ENCODE measurements at regions not wholly inside any gene's neighbourhood (a gene's known extent, or its start where the extent isn't known, plus 50 kb on each side); places are given as distances from the start of the nearest gene placed in this dataset.

DNA sequence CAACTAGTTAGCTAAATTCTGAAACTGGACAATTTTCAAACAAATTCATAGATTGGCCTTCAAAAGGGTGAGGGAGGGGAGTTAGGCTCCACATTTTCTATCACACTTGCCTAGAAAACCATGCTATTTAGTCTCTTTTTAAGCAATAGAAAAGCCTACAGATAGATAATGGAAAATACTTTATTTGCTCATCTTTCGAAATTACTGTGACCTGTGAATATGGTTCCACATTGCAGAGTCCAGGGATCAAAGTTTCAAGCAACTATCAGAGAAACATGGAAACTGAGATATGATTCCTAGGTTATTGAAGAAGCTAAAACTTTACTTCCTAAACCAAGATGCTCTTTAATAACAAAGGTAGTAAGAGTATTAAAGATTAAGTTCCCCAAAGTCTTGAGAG, 176.6 kb upstream of the NECTIN3 start:
- TF ChIP-seq, protein P1, sequence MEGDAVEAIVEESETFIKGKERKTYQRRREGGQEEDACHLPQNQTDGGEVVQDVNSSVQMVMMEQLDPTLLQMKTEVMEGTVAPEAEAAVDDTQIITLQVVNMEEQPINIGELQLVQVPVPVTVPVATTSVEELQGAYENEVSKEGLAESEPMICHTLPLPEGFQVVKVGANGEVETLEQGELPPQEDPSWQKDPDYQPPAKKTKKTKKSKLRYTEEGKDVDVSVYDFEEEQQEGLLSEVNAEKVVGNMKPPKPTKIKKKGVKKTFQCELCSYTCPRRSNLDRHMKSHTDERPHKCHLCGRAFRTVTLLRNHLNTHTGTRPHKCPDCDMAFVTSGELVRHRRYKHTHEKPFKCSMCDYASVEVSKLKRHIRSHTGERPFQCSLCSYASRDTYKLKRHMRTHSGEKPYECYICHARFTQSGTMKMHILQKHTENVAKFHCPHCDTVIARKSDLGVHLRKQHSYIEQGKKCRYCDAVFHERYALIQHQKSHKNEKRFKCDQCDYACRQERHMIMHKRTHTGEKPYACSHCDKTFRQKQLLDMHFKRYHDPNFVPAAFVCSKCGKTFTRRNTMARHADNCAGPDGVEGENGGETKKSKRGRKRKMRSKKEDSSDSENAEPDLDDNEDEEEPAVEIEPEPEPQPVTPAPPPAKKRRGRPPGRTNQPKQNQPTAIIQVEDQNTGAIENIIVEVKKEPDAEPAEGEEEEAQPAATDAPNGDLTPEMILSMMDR (conservative IDR thresholded peaks at IDR 0.05) = no peak
- Histone ChIP-seq H3K79me1 (ENCODE audit: insufficient read depth, low read depth, low read length, poor library complexity, severe bottlenecking) (no peaks in the 10 kb centered on the region), H3K4me1 (ENCODE audit: insufficient read depth, low read length) (peaks cover 3% of the 10 kb centered on the region; the same call in 1 of the 2 replicates), H3K4ac (ENCODE audit: low read depth, low read length) (no peak overlapping the region), H4K5ac (ENCODE audit: insufficient read length, low read depth, low read length) (no peak overlapping the region), H2BK12ac (ENCODE audit: insufficient read length, low read depth, low read length) (no peak overlapping the region), H4K20me1 (ENCODE audit: control insufficient read depth, insufficient read depth, insufficient read length) (no peaks in the 10 kb centered on the region), H3K79me2 (ENCODE audit: insufficient read depth, low read length) (no peaks in the 10 kb centered on the region), H3K18ac (ENCODE audit: insufficient read length, low read depth, low read length) (no peak overlapping the region), H3K23ac (ENCODE audit: insufficient read length, low read depth, low read length) (no peak overlapping the region), H3K27ac (ENCODE audit: insufficient read length, low read depth, low read length) (no peak overlapping the region), H2AK5ac (ENCODE audit: insufficient read length, low read length) (no peak overlapping the region), H3K23me2 (ENCODE audit: insufficient read length, low read depth, low read length, poor library complexity, severe bottlenecking) (no peaks in the 10 kb centered on the region), H3T11ph (ENCODE audit: low read length) (no peak overlapping the region), H3K9ac (ENCODE audit: extremely low read depth, insufficient read length, low read length) (no peak overlapping the region), H3K9me3 (ENCODE audit: control insufficient read depth, low read depth, low read length) (no peaks in the 10 kb centered on the region), H2BK20ac (ENCODE audit: low read depth, low read length, poor library complexity, severe bottlenecking) (no peak overlapping the region), H2AFZ (ENCODE audit: low read length) (no peak overlapping the region), H3K4me2 (ENCODE audit: insufficient read depth, insufficient read length, low read length) (no peak overlapping the region), H3K56ac (ENCODE audit: insufficient read length, low read depth, low read length) (no peak overlapping the region), H2BK15ac (ENCODE audit: low read depth, low read length) (no peak overlapping the region), H3K14ac (ENCODE audit: insufficient read depth, low read length) (no peak overlapping the region), H4K8ac (replicated peaks; ENCODE audit: insufficient read length, low read depth, low read length) (no peak overlapping the region), H3K27me3 (ENCODE audit: insufficient read depth, low read length) (no peaks in the 10 kb centered on the region), H4K91ac (ENCODE audit: insufficient read length, low read depth, low read length) (no peak overlapping the region), H2BK120ac (ENCODE audit: low read depth, low read length, poor library complexity, severe bottlenecking) (no peak overlapping the region), H2BK5ac (ENCODE audit: insufficient read length, low read length) (no peak overlapping the region)
- WGBS (ENCODE audit: extremely low coverage, insufficient read length, low lambda C conversion rate) = no CpG with 5 or more reads among the region's 1 CpG
- Mint-ChIP-seq H3K4me3 (no peak overlapping the region), H3K36me3 (ENCODE audit: insufficient read depth in 1 of 3, low read depth in 3 of 3) (peaks cover 14 to 44% (median 25%) of the 10 kb centered on the region in 3 experiments), H3K9me3 (peaks cover 5 to 11% of the 10 kb centered on the region in 2 experiments; a peak in 4 of 5 replicates), H3K4me1 (peaks cover 2 to 3% of the 10 kb centered on the region in 2 experiments; a peak in 2 of 4 replicates), H3K27ac (no peak overlapping the region), H3K27me3 (ENCODE audit: low read depth) (peaks cover 10% of the 10 kb centered on the region)
- no peak for DNase-seq

Measured in H9 (cell line).